ENCODE measurements at regions not wholly inside any gene's neighbourhood (a gene's known extent, or its start where the extent isn't known, plus 50 kb on each side); places are given as distances from the start of the nearest gene placed in this dataset.

- TF ChIP-seq RFX5 (IDR thresholded peaks at IDR 0.05; ENCODE audit: low read depth, low read length) = no peak
- TF ChIP-seq, protein P1, sequence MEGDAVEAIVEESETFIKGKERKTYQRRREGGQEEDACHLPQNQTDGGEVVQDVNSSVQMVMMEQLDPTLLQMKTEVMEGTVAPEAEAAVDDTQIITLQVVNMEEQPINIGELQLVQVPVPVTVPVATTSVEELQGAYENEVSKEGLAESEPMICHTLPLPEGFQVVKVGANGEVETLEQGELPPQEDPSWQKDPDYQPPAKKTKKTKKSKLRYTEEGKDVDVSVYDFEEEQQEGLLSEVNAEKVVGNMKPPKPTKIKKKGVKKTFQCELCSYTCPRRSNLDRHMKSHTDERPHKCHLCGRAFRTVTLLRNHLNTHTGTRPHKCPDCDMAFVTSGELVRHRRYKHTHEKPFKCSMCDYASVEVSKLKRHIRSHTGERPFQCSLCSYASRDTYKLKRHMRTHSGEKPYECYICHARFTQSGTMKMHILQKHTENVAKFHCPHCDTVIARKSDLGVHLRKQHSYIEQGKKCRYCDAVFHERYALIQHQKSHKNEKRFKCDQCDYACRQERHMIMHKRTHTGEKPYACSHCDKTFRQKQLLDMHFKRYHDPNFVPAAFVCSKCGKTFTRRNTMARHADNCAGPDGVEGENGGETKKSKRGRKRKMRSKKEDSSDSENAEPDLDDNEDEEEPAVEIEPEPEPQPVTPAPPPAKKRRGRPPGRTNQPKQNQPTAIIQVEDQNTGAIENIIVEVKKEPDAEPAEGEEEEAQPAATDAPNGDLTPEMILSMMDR (conservative IDR thresholded peaks at IDR 0.05; ENCODE audit: low read depth, low read length) = no peak
- TF ChIP-seq NFE2L2 (IDR thresholded peaks at IDR 0.05; ENCODE audit: low read depth, low read length) = no peak
- no peak for TF ChIP-seq MXI1 (IDR thresholded peaks at IDR 0.05; ENCODE audit: borderline replicate concordance, low read depth, low read length)
- TF ChIP-seq POLR2A (IDR thresholded peaks at IDR 0.05; ENCODE audit: low read depth, low read length) = no peak
- no peak for TF ChIP-seq CHD1 (IDR thresholded peaks at IDR 0.05; ENCODE audit: low read depth, low read length)
- TF ChIP-seq MAZ (IDR thresholded peaks at IDR 0.05; ENCODE audit: borderline replicate concordance, low read depth, low read length) = no peak
- TF ChIP-seq, protein P2, sequence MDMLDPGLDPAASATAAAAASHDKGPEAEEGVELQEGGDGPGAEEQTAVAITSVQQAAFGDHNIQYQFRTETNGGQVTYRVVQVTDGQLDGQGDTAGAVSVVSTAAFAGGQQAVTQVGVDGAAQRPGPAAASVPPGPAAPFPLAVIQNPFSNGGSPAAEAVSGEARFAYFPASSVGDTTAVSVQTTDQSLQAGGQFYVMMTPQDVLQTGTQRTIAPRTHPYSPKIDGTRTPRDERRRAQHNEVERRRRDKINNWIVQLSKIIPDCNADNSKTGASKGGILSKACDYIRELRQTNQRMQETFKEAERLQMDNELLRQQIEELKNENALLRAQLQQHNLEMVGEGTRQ (IDR thresholded peaks at IDR 0.05; ENCODE audit: low read depth, low read length) = no peak
- TF ChIP-seq CEBPB (IDR thresholded peaks at IDR 0.05; ENCODE audit: low read depth, low read length) = no peak
- TF ChIP-seq SMC3 (IDR thresholded peaks at IDR 0.05; ENCODE audit: low read depth, low read length) = no peak
- TF ChIP-seq RCOR1 (IDR thresholded peaks at IDR 0.05; ENCODE audit: insufficient replicate concordance, low read length) = no peak
- no peak for TF ChIP-seq RAD21 (IDR thresholded peaks at IDR 0.05; ENCODE audit: low read length)
- TF ChIP-seq, protein P3, sequence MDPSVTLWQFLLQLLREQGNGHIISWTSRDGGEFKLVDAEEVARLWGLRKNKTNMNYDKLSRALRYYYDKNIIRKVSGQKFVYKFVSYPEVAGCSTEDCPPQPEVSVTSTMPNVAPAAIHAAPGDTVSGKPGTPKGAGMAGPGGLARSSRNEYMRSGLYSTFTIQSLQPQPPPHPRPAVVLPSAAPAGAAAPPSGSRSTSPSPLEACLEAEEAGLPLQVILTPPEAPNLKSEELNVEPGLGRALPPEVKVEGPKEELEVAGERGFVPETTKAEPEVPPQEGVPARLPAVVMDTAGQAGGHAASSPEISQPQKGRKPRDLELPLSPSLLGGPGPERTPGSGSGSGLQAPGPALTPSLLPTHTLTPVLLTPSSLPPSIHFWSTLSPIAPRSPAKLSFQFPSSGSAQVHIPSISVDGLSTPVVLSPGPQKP (IDR thresholded peaks at IDR 0.05; ENCODE audit: borderline replicate concordance, low read depth, low read length) = no peak
These were observed 223.5 kb upstream of the PITRM1 start for GRCh38 chr10:3396116-3396515.
